HG03520 (cell line): ENCODE measurements at regions not wholly inside any gene's neighbourhood (a gene's known extent, or its start where the extent isn't known, plus 50 kb on each side); places are given as distances from the start of the nearest gene placed in this dataset.
"Not testable (repeated sequence)": the region's sequence is repeated elsewhere in the genome, so short reads cannot be mapped to it uniquely, and the experiment has no call there.

Experiments
- ATAC-seq: cut with Tn5 transposase; IDR thresholded peaks from one replicate; pipeline ENCODE4 v1.9.1; 2021; ENCODE audit warnings: mild to moderate bottlenecking, moderate library complexity; ENCODE audit not compliant: unreplicated experiment

DNA sequence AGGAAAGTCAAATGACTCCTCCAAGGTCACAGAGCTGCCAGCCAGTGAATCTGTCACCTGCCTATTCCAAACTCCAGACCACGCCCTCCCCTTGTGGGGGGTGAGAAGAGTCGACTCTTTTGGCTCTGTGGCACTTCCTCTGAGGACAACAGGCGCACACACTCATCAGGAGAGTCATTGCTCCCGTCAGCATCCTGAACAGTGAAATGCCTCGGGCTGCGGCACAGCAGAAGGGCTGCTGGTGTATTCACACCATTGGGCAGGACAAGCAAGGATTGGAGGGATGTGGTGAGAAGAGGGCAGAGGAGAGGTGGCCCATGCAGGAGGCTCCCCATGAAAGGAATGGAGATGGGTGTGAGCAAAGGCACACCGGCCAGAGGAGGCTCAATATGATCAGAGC, 239.0 kb downstream of the TOMM20 start:
- ATAC-seq = no peak

DNA sequence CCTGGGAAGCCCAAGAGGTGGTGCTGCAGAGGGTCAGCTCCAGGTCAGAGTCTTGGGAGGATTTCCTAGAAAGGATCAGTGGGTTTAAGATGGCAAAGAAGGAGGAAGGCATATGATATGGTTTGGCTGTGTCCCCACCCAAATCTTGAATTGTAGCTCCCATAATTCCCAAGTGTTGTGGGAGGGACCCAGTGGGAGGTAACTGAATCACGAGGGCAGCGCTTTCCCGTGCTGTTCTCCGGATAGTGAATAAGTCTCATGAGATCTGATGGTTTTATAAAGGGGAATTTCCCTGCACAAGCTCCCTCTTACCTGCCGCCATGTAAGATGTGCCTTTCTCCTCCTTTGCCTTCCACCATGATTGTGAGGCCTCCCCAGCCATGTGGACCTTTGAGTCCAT, 240.4 kb downstream of the TOMM20 start:
- ATAC-seq = not testable (repeated sequence)

DNA sequence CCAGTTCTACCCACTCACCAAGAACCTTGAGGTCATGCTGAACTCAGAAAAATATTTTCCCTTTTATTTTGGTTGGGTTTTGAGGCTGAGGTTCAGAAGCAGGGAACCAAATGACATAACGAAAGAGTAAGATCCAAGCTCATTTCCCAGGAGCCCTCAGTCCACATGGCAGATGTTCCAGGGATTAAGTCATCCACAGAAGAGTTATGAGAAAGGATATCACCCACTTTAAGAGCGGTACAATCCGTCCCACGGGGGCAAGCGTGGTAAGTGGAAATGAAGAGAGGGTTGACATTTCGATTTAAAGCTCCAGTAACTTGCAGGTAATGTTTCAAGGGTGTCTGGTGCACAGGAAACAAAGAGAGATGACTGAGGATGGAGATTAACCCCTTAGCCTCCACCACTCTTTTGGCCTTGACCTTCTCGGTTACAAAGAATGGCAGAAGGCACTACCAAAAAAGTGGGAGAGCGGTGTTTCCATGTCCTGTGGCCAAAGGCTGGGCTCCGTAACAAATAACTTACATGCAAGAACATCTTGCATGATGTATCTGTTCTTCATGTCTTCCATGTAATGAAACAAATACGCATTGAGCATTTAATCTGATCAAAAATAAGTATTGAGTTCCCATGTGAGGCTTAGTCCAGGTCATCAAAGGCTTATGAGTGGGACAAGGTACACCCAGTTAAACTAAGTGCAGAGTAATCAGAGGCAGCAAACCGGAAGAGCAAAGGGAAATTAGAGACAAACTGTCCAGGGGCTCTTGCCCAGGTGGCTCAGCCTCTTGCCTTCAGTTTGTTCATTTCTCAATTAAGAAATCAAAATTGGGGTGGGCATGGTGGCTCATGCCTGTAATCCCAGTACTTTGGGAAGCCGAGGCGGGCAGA, 241.4 kb downstream of the TOMM20 start:
- no peak for ATAC-seq

- ATAC-seq = no peak
These were observed 242.3 kb downstream of the TOMM20 start for GRCh38 chr1:234886081-234886984.

DNA sequence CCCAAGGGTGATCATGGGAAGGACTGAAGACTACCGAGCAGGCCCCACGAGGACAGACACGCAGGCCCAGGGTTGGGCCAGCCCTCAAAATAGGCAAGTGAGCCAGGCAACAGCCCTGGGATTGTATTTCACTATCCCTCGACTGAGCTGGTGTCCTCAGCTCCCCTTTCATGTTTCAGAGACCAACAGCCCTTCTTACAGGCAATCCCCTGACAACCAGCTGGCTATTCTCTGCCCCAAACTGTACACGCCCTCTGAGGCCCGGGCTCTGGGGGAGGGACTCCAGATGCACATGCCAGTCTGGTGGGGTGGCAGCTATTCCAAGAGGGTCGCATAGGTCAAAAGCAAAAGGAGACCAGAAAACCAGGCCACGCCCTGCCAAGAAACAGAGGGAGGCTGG, 243.0 kb downstream of the TOMM20 start:
- no peak for ATAC-seq

DNA sequence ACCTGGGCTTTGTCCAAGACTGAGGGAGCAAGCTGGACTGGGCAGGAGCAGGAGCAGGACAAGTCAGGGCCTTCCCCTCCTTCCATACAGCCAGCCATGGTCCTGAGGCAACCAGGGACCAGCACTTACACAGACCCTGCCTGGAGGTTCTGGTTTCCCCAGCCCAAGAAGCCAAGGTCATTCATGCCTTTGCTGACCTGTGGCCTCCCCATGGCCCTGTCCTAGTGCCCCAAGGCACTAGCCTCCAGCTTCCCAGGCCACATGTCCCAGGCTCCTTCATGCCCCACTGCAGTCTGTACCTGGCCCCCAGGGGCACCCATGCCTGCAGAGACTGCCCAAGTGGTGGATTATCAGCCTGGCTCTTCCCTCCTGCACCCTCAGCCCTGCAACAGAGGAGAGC, 243.9 kb downstream of the TOMM20 start:
- no peak for ATAC-seq

GRCh38 chr1:234884006-234884405, 244.6 kb downstream of the TOMM20 start:
- no peak for ATAC-seq

- ATAC-seq = no peak
These were observed 245.7 kb downstream of the TOMM20 start for GRCh38 chr1:234882898-234883297.

- peak; percentile 80 for ATAC-seq
These were observed 246.5 kb downstream of the TOMM20 start for GRCh38 chr1:234881893-234882771.

- no peak for ATAC-seq
These were observed 249.2 kb downstream of the TOMM20 start for GRCh38 chr1:234879147-234880080.

GRCh38 chr1:234878288-234878687, 250.3 kb downstream of the TOMM20 start:
- ATAC-seq = no peak

GRCh38 chr1:234877761-234878160, 250.9 kb downstream of the TOMM20 start:
- ATAC-seq = no peak

GRCh38 chr1:234875953-234876855, 252.4 kb downstream of the TOMM20 start:
- no peak for ATAC-seq

- no peak for ATAC-seq
These were observed 253.2 kb downstream of the TOMM20 start for GRCh38 chr1:234875328-234875952.

GRCh38 chr1:234874291-234875288, 254.0 kb downstream of the TOMM20 start:
- ATAC-seq = no peak

DNA sequence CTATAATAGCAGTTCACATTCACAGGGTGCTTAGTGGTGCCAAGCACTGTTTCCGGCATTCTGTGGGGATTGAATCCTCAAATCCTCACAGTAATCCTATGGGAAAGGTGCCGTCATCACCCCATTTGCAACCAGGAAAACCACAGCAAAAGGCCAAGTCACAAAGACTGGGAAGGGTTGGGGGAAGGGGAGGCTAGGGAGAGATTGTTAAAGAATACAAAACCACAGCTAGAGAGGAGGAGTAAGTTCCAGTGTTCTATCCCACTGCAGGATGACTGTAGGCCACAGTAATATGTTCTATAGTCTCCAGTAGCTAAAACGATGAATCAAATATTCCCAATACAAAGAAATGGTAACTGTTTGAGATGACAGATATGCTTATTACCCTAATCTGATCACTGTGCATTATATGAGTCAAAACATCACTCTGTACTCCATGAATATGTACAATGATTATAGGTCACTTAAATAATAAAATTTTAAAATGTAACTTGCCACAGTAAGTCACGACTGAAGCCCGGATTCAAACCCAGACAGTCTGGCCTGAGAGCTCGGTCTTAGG, 256.8 kb downstream of the TOMM20 start:
- ATAC-seq = no peak
